Osteocyte (in vitro differentiated cells): ENCODE measurements at regions not wholly inside any gene's neighbourhood (a gene's known extent, or its start where the extent isn't known, plus 50 kb on each side); places are given as distances from the start of the nearest gene placed in this dataset.

ENCODE experiments used
- DNase-seq: peaks from one replicate; pipeline ENCODE4 v3.0.0; 2021; ENCODE audit warnings: mixed read lengths; ENCODE audit not compliant: unreplicated experiment; ENCODE audit errors: extremely low spot score
- H3K27ac Mint-ChIP-seq: one replicate; pipeline ENCODE4 v1.8.0; 2021; ENCODE audit warnings: mild to moderate bottlenecking, mixed read lengths; ENCODE audit not compliant: unreplicated experiment
- H3K27me3 Mint-ChIP-seq: one replicate; pipeline ENCODE4 v1.8.0; 2021; ENCODE audit warnings: mixed read lengths; ENCODE audit not compliant: unreplicated experiment
- H3K36me3 Mint-ChIP-seq: one replicate; pipeline ENCODE4 v1.8.0; 2021; ENCODE audit warnings: mixed read lengths; ENCODE audit not compliant: unreplicated experiment
- H3K4me1 Mint-ChIP-seq: one replicate; pipeline ENCODE4 v1.8.0; 2021; ENCODE audit warnings: mixed read lengths; ENCODE audit not compliant: unreplicated experiment
- H3K4me3 Mint-ChIP-seq: one replicate; pipeline ENCODE4 v1.8.0; 2021; ENCODE audit warnings: mild to moderate bottlenecking, moderate library complexity, mixed read lengths; ENCODE audit not compliant: unreplicated experiment
- H3K9me3 Mint-ChIP-seq: one replicate; pipeline ENCODE4 v1.8.0; 2021; ENCODE audit warnings: mixed read lengths; ENCODE audit not compliant: unreplicated experiment
- CTCF ChIP-seq: fragments of 200-600 bp; sonication (generic); IDR thresholded peaks from 2 replicates; pipeline ENCODE4 v1.5.0; 2021; ENCODE audit warnings: antibody characterized with exemption, mild to moderate bottlenecking, moderate library complexity

- no peaks in the 10 kb centered on the region for H3K36me3 Mint-ChIP-seq
- no peak for TF ChIP-seq CTCF
- no peaks in the 10 kb centered on the region for H3K27me3 Mint-ChIP-seq
- H3K9me3 Mint-ChIP-seq = peaks cover 2% of the 10 kb centered on the region
- no peak for DNase-seq
- H3K4me3 Mint-ChIP-seq = no peak overlapping the region
- no peak overlapping the region for H3K27ac Mint-ChIP-seq
- no peaks in the 10 kb centered on the region for H3K4me1 Mint-ChIP-seq
These were observed 83.6 kb upstream of the DIO3 start for GRCh38 chr14:101477648-101478047.

GRCh38 chr14:101478096-101478495 lies 83.2 kb upstream of the DIO3 start:
- Mint-ChIP-seq H3K4me1 (no peaks in the 10 kb centered on the region), H3K27ac (no peak overlapping the region), H3K27me3 (no peaks in the 10 kb centered on the region), H3K9me3 (peaks cover 5% of the 10 kb centered on the region), H3K36me3 (no peaks in the 10 kb centered on the region), H3K4me3 (no peak overlapping the region)
- TF ChIP-seq CTCF = no peak
- DNase-seq = peak; percentile 75

- H3K36me3 Mint-ChIP-seq = no peaks in the 10 kb centered on the region
- no peaks in the 10 kb centered on the region for H3K4me1 Mint-ChIP-seq
- DNase-seq = peak; percentile 66
- H3K27me3 Mint-ChIP-seq = no peaks in the 10 kb centered on the region
- no peak overlapping the region for H3K27ac Mint-ChIP-seq
- no peak for TF ChIP-seq CTCF
- no peak overlapping the region for H3K4me3 Mint-ChIP-seq
- peaks cover 13% of the 10 kb centered on the region for H3K9me3 Mint-ChIP-seq
These were observed 82.4 kb upstream of the DIO3 start for GRCh38 chr14:101478796-101479410.

GRCh38 chr14:101480022-101480746 lies 81.1 kb upstream of the DIO3 start:
- no peak overlapping the region for H3K4me3 Mint-ChIP-seq
- no peaks in the 10 kb centered on the region for H3K27me3 Mint-ChIP-seq
- no peaks in the 10 kb centered on the region for H3K36me3 Mint-ChIP-seq
- H3K4me1 Mint-ChIP-seq = no peaks in the 10 kb centered on the region
- TF ChIP-seq CTCF = no peak
- DNase-seq = peak; percentile 56
- peaks cover 18% of the 10 kb centered on the region for H3K9me3 Mint-ChIP-seq
- no peak overlapping the region for H3K27ac Mint-ChIP-seq

GRCh38 chr14:101480747-101481530 lies 80.4 kb upstream of the DIO3 start:
- peak; percentile 62 for DNase-seq
- Mint-ChIP-seq H3K4me3 (no peak overlapping the region), H3K9me3 (peaks cover 23% of the 10 kb centered on the region), H3K4me1 (no peaks in the 10 kb centered on the region), H3K27me3 (peaks cover 4% of the 10 kb centered on the region), H3K27ac (no peak overlapping the region), H3K36me3 (no peaks in the 10 kb centered on the region)
- no peak for TF ChIP-seq CTCF
